GM06990 (cell line): ENCODE measurements at regions not wholly inside any gene's neighbourhood (a gene's known extent, or its start where the extent isn't known, plus 50 kb on each side); places are given as distances from the start of the nearest gene placed in this dataset.

Experiments used
- DNase-seq: peaks from one replicate; pipeline ENCODE4 v3.0.0-alpha.2; 2011; ENCODE audit not compliant: insufficient read length; ENCODE audit errors: extremely low read depth
- H3K27me3 ChIP-seq: replicated peaks from 2 replicates; pipeline ENCODE4 v1.6.0; 2011; ENCODE audit warnings: low read length; ENCODE audit not compliant: control insufficient read depth, insufficient read depth
- H3K36me3 ChIP-seq: 2 replicates; pipeline ENCODE4 v1.5.1; 2011; ENCODE audit warnings: low read length; ENCODE audit not compliant: control insufficient read depth, insufficient read depth
- H3K4me3 ChIP-seq: replicated peaks from 2 replicates; pipeline ENCODE4 v1.5.1; 2011; ENCODE audit warnings: low read depth, mild to moderate bottlenecking, control low read depth, low read length
- TF ChIP-seq, protein P1 (sequence below): IDR thresholded peaks from 2 replicates; pipeline ENCODE4 v1.5.1; 2011; ENCODE audit warnings: low read length, control low read depth, mild to moderate bottlenecking, inconsistent platforms; ENCODE audit not compliant: insufficient read depth, poor library complexity, severe bottlenecking

GRCh38 chr2:14257801-14258507 is 374.6 kb upstream of the LRATD1 start:
- no peak for DNase-seq
- no peaks in the 10 kb centered on the region for H3K36me3 ChIP-seq
- TF ChIP-seq, protein P1, sequence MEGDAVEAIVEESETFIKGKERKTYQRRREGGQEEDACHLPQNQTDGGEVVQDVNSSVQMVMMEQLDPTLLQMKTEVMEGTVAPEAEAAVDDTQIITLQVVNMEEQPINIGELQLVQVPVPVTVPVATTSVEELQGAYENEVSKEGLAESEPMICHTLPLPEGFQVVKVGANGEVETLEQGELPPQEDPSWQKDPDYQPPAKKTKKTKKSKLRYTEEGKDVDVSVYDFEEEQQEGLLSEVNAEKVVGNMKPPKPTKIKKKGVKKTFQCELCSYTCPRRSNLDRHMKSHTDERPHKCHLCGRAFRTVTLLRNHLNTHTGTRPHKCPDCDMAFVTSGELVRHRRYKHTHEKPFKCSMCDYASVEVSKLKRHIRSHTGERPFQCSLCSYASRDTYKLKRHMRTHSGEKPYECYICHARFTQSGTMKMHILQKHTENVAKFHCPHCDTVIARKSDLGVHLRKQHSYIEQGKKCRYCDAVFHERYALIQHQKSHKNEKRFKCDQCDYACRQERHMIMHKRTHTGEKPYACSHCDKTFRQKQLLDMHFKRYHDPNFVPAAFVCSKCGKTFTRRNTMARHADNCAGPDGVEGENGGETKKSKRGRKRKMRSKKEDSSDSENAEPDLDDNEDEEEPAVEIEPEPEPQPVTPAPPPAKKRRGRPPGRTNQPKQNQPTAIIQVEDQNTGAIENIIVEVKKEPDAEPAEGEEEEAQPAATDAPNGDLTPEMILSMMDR = no peak

DNA sequence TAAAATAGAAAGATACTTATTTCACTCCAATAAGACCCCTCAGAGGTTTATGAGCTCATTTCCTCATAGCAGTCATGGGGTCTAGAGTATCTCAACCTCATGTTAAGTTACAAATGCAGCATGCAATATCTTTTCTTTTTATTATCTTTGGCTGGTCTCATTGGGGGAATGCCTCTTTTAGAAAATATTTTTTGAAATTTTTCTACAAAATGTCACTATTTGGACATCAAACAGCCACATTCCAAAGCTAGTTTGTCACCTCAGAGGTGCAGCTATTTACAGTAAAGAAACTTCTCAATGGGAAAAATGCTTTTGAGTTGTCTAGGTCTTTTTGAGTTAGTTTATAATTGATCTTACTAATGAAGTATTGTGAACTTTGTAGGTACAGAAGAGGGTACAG is 370.7 kb upstream of the LRATD1 start:
- DNase-seq = no peak
- TF ChIP-seq, protein P1 = no peak
- Histone ChIP-seq H3K4me3 (no peak overlapping the region), H3K36me3 (no peaks in the 10 kb centered on the region), H3K27me3 (no peaks in the 10 kb centered on the region)

More at GRCh38 chr2:14257801-14258507, 374.6 kb upstream of the LRATD1 start:
- no peak overlapping the region for H3K4me3 ChIP-seq
- no peaks in the 10 kb centered on the region for H3K27me3 ChIP-seq

- TF ChIP-seq, protein P1 = no peak
- no peak for DNase-seq
- Histone ChIP-seq H3K4me3 (no peak overlapping the region), H3K27me3 (no peaks in the 10 kb centered on the region), H3K36me3 (no peaks in the 10 kb centered on the region)
These were observed 369.5 kb upstream of the LRATD1 start for GRCh38 chr2:14263053-14263452.

DNA sequence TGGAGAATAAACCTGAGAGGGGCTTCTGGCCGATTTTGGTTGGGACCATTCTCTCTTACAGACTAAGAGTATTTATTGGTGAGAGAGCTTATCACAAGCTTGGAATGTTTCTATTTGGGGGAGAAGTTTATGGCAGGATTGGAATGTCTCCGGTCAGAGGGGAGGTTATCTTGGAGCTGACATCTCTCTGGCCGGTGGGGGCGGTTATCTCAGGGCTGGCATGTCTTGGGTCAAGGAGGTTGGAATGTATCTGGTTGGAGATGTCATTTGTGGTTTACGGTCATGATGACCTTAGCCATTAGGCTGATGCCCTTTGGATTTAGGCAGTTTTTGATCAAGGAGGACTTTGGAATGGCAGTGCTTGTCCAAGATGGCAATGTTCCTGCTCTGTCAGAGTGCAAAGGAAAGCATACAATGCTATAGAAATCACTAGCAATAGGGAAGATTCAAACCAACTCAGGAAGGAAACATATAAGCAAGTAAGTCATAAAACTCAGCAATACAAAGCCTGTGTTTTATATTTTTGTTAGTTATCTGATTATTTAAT is 362.4 kb upstream of the LRATD1 start:
- H3K4me3 ChIP-seq = no peak overlapping the region
- H3K27me3 ChIP-seq = no peaks in the 10 kb centered on the region
- TF ChIP-seq, protein P1 = no peak
- no peak for DNase-seq
- no peaks in the 10 kb centered on the region for H3K36me3 ChIP-seq

DNA sequence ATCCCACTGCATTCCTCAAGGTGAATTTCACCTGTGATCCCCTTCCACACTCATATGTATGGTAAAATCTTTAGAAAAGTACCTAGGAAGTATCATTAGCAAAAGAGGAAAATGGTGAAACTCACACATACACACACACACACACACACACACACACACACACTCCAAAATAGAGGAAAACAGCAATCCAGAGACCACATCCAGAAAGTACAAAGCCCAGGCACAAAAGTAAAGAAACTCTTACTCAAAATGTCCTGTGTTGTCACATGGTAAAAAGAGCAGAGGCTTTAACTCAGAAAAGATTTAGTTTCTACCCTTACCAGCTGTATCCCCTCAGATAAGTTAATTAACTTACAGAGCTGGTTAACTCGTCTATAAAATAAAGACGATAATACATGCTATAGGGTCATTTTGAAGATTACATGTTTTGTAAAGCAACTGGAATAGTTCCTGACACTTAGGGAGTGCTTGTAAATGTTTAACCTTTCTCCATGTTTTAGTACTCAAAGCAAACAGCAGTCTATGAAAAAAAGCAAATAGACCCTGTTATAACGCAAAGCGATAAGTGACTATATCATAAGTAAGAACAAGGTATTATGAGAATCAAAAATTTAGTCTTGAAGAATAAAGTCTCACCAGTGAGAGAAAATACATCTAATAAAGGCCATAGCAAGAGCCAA is 360.0 kb upstream of the LRATD1 start:
- TF ChIP-seq, protein P1 = no peak
- no peaks in the 10 kb centered on the region for H3K36me3 ChIP-seq
- H3K27me3 ChIP-seq = no peaks in the 10 kb centered on the region
- no peak for DNase-seq
- no peak overlapping the region for H3K4me3 ChIP-seq
